Activated CD8-positive, alpha-beta memory T cell treated with anti-CD3 and anti-CD28 coated beads, Interleukin-2, amount 10 ng/mL, durations not matched to agents 7 days and 5 days (primary cell): ENCODE measurements at regions not wholly inside any gene's neighbourhood (a gene's known extent, or its start where the extent isn't known, plus 50 kb on each side); places are given as distances from the start of the nearest gene placed in this dataset.
"Not testable (repeated sequence)": the region's sequence is repeated elsewhere in the genome, so short reads cannot be mapped to it uniquely, and the experiment has no call there.

ENCODE experiments used
- ATAC-seq: fragments of 150-1000 bp; cut with Tn5 transposase; one replicate; pipeline ENCODE4 v1.10.0; 2021; ENCODE audit warnings: moderate library complexity
- CTCF ChIA-PET: fragments of 350-600 bp; sonication (Branson Sonifier 250); formaldehyde crosslinking; loops from one replicate; lab custom pipeline; 2021; ENCODE audit warnings: antibody characterized with exemption; lab: Charles Lee
- DNase-seq: peaks from one replicate; pipeline ENCODE4 v3.0.0-alpha.2; 2020
- H3K27ac Mint-ChIP-seq: one replicate; pipeline ENCODE4 v1.8.0; 2021; ENCODE audit warnings: mild to moderate bottlenecking, mixed read lengths
- H3K27me3 Mint-ChIP-seq: one replicate; pipeline ENCODE4 v1.8.0; 2021; ENCODE audit warnings: mixed read lengths
- H3K36me3 Mint-ChIP-seq: one replicate; pipeline ENCODE4 v1.8.0; 2021; ENCODE audit warnings: mild to moderate bottlenecking, mixed read lengths
- H3K4me1 Mint-ChIP-seq: one replicate; pipeline ENCODE4 v1.8.0; 2021; ENCODE audit warnings: mixed read lengths
- H3K4me3 Mint-ChIP-seq: one replicate; pipeline ENCODE4 v1.8.0; 2021; ENCODE audit warnings: mild to moderate bottlenecking, moderate library complexity, mixed read lengths
- H3K9me3 Mint-ChIP-seq: one replicate; pipeline ENCODE4 v1.8.0; 2022; ENCODE audit warnings: low read depth, mixed read lengths

DNA sequence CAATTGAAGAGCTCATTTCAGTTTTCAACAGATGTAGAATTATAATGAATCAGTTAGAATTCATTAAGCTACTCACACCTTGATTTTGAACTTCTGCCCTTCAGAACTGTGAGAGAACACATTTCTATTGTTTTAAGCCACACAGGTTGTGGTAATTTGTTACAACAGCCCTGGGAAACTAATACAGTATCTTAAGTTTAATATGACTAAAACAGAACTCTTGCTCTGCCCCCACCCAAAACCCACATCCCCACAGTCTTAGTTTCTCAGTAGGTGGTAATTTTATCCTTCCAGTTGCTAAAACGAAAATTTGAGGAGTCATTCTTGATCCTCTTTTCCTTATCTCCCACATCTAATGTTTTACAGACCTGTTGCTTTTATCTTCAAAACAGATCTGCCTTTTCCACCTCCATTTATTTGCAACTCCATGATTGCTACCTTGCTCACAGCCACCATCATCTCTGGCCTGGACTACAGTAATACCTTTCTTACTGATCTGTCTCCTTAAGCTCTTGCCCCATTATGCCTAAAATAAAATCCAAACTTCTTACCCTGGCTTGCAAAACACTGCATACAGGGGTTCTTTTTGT is 72.8 kb upstream of the NXPH1 start:
- H3K27ac Mint-ChIP-seq = no peak overlapping the region
- no peak overlapping the region for H3K4me3 Mint-ChIP-seq
- H3K9me3 Mint-ChIP-seq = no peaks in the 10 kb centered on the region
- DNase-seq = no peak
- H3K27me3 Mint-ChIP-seq = peaks cover 28% of the 10 kb centered on the region
- H3K36me3 Mint-ChIP-seq = no peaks in the 10 kb centered on the region
- ATAC-seq = no peak
- peaks cover 5% of the 10 kb centered on the region for H3K4me1 Mint-ChIP-seq
- CTCF ChIA-PET = interaction anchor here (1.1 kb wide), 1 partner anchor 35 kb away, joined by 3 read pairs; no protein-coding TSS in a partner anchor

DNA sequence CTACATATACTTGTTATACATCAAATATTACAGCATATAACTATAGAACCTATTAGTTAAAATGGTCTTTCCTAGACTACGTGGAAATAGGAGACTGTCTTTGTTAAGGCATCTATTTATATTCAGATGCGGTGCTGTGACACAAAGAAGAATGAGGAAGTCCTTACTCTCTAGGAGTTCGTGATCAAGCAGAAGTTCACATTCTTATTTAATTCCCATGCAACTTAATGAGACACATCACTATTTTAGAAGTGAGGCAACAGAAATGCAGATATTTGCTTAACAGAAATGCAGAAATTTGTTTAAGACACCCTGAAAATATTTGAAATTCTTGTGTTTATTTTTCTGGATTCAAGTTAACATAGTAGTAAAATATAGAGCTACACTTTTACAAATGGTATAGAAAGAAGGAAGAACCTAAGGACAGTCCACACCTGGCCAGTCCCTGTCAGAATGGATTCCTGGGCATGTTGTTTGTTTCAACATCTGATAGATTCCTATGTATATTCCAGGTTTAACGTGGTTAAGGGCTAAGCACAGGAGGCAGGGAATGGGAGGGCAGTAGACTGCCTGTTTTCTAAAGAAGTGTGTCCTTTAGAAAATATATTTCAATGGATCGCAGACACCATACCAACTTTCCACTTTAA is 70.6 kb upstream of the NXPH1 start:
- Mint-ChIP-seq H3K27ac (no peak overlapping the region), H3K27me3 (peaks cover 22% of the 10 kb centered on the region), H3K36me3 (no peaks in the 10 kb centered on the region), H3K4me3 (no peak overlapping the region), H3K4me1 (peaks cover 5% of the 10 kb centered on the region), H3K9me3 (no peaks in the 10 kb centered on the region)
- ATAC-seq (no peak), DNase-seq (no peak)
- CTCF ChIA-PET = no interaction called here

DNA sequence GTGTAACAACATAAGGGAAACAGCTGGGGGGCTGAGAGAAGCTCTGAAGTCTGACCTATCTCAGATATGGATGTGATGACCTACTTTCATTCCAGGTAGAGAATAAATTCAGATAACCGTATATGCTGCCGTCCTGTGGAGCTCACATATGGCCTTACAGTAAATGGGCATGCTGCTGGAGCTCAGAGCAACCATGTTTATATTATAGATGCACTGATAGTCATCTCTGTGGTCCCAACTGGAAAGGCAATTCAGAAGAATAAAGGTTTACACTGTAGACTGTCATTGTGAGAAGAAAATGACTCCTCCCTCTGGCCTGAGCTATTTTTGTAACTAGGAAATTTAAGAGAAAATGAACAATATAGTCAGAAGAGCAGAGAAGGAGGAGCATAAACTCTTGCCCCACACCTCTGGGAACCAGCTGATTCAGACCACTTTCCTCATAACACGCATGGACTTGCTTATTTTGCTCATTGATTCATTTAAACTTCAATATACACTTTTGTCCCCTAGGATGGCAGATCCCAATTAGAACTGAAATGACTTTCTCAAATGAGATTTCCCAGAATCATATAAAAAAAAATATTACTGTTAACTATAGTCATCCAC is 69.9 kb upstream of the NXPH1 start:
- no peak overlapping the region for H3K4me3 Mint-ChIP-seq
- H3K27ac Mint-ChIP-seq = no peak overlapping the region
- CTCF ChIA-PET = no interaction called here
- H3K27me3 Mint-ChIP-seq = peaks cover 25% of the 10 kb centered on the region
- no peaks in the 10 kb centered on the region for H3K36me3 Mint-ChIP-seq
- H3K9me3 Mint-ChIP-seq = no peaks in the 10 kb centered on the region
- H3K4me1 Mint-ChIP-seq = peaks cover 5% of the 10 kb centered on the region
- ATAC-seq = no peak
- no peak for DNase-seq

- Mint-ChIP-seq H3K4me1 (peaks cover 3% of the 10 kb centered on the region), H3K27me3 (peaks cover 25% of the 10 kb centered on the region), H3K4me3 (no peak overlapping the region), H3K9me3 (no peaks in the 10 kb centered on the region), H3K27ac (no peak overlapping the region), H3K36me3 (no peaks in the 10 kb centered on the region)
- DNase-seq = no peak
- CTCF ChIA-PET = interaction anchor here (1.0 kb wide), 1 partner anchor 19 kb away, joined by 3 read pairs; no protein-coding TSS in a partner anchor
- ATAC-seq = no peak
Observed at GRCh38 chr7:8365499-8366110, 67.8 kb upstream of the NXPH1 start.

GRCh38 chr7:8368007-8368406 is 65.4 kb upstream of the NXPH1 start:
- H3K9me3 Mint-ChIP-seq, CTCF ChIA-PET, DNase-seq, ATAC-seq, H3K27ac Mint-ChIP-seq, H3K4me3 Mint-ChIP-seq, H3K36me3 Mint-ChIP-seq, H3K4me1 Mint-ChIP-seq: not testable (repeated sequence)
- H3K27me3 Mint-ChIP-seq = peaks cover 11% of the 10 kb centered on the region

- H3K27ac Mint-ChIP-seq = no peak overlapping the region
- H3K27me3 Mint-ChIP-seq = peaks cover 7% of the 10 kb centered on the region
- CTCF ChIA-PET = no interaction called here
- H3K9me3 Mint-ChIP-seq = no peaks in the 10 kb centered on the region
- H3K4me1 Mint-ChIP-seq = no peaks in the 10 kb centered on the region
- DNase-seq = no peak
- no peak for ATAC-seq
- H3K36me3 Mint-ChIP-seq = no peaks in the 10 kb centered on the region
- no peak overlapping the region for H3K4me3 Mint-ChIP-seq
Observed at GRCh38 chr7:8371742-8372141, 61.7 kb upstream of the NXPH1 start.

- Mint-ChIP-seq H3K27me3 (peaks cover 4% of the 10 kb centered on the region), H3K27ac (no peak overlapping the region), H3K4me3 (no peak overlapping the region), H3K36me3 (no peaks in the 10 kb centered on the region), H3K4me1 (no peaks in the 10 kb centered on the region), H3K9me3 (no peaks in the 10 kb centered on the region)
- no peak for ATAC-seq
- no peak for DNase-seq
- CTCF ChIA-PET = no interaction called here
Observed at GRCh38 chr7:8373851-8374250, 59.6 kb upstream of the NXPH1 start.

DNA sequence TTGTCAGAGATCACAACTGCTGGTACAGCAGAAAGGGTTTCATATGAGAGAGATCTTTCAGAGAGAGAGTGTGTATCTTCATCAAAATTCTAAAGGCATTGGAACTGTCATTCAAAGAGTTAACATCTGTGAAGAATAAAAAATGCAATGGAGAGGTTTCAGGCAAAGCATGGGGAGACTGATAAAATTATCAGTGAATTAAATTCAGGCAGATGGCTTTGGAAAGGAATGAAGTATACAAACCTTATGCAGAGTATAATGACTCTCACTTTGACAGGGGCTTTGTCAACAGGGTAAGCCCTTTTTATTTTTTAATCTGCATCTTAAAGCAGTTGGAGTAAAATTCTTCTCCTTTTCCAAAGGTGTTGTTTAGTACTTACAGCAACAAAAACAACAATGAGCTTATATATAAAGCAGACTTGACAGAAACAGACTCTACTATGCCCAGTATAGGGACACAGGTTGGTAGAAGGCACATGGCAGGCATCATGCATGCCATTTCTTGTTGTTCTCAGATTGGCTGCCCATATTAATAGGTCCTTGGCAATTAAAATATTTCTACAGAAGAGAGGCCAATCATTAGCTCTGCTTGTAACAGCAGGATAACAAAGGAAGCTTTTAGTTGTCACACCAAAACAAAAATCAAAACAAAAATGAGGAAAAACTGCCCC is 54.9 kb upstream of the NXPH1 start:
- H3K4me1 Mint-ChIP-seq = no peaks in the 10 kb centered on the region
- no peaks in the 10 kb centered on the region for H3K9me3 Mint-ChIP-seq
- CTCF ChIA-PET = interaction anchor here (1.3 kb wide), 1 partner anchor 17 kb away, joined by 3 read pairs; no protein-coding TSS in a partner anchor
- no peak overlapping the region for H3K4me3 Mint-ChIP-seq
- H3K36me3 Mint-ChIP-seq = no peaks in the 10 kb centered on the region
- DNase-seq (no peak), ATAC-seq (no peak)
- peaks cover 9% of the 10 kb centered on the region for H3K27me3 Mint-ChIP-seq
- no peak overlapping the region for H3K27ac Mint-ChIP-seq

DNA sequence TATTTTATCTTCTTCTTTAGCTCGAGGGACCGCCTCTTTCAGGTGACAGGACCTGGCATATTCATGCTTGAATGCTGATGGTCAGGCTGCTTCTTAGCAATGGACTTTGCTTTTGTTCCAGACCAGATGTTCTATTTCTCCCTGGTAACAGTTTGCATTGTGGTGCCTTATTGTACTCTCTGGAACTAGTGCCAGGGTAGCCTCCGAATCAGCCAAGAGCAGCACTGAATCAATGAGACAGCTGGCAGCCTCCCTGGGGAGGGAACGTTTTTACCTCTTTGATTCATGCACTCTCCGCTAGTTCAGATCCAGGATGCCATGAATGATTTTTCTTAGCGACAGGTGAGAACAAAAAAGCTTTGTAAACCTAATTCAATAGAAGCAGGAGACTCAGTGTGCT is 54.1 kb upstream of the NXPH1 start:
- no peak overlapping the region for H3K27ac Mint-ChIP-seq
- no peak overlapping the region for H3K4me3 Mint-ChIP-seq
- DNase-seq (no peak), ATAC-seq (no peak)
- no peaks in the 10 kb centered on the region for H3K9me3 Mint-ChIP-seq
- H3K27me3 Mint-ChIP-seq = peaks cover 9% of the 10 kb centered on the region
- H3K4me1 Mint-ChIP-seq = no peaks in the 10 kb centered on the region
- no peaks in the 10 kb centered on the region for H3K36me3 Mint-ChIP-seq
- CTCF ChIA-PET = no interaction called here

DNA sequence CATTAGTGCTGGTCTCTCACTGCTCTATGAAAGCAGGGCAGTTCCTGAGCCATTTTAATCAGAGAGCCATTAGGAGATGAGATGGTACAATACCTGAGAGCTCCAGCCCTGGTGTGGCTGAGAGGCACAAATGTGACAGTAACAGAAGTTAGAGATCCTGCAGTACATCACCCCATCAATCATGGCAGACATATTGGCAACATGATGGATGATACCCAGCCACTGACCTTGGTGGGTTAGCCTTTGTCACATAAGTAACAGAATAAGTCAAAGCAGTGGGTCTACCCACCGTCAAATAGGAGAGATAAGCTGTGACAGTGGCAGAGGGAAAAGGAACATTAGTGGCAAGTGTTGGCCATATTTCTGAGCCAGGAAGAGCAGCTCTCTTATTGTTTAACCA is 53.3 kb upstream of the NXPH1 start:
- Mint-ChIP-seq H3K27me3 (peaks cover 13% of the 10 kb centered on the region), H3K4me1 (peaks cover 3% of the 10 kb centered on the region), H3K4me3 (no peak overlapping the region), H3K9me3 (no peaks in the 10 kb centered on the region), H3K36me3 (no peaks in the 10 kb centered on the region), H3K27ac (no peak overlapping the region)
- ATAC-seq = no peak
- DNase-seq = no peak
- CTCF ChIA-PET = no interaction called here

- Mint-ChIP-seq H3K27me3 (peaks cover 12% of the 10 kb centered on the region), H3K9me3 (no peaks in the 10 kb centered on the region), H3K27ac (no peak overlapping the region), H3K36me3 (no peaks in the 10 kb centered on the region), H3K4me1 (peaks cover 8% of the 10 kb centered on the region), H3K4me3 (no peak overlapping the region)
- CTCF ChIA-PET = no interaction called here
- ATAC-seq (no peak), DNase-seq (no peak)
Observed at GRCh38 chr7:8382004-8382730, 51.2 kb upstream of the NXPH1 start.
